AG04449 (cell line): ENCODE measurements at regions not wholly inside any gene's neighbourhood (a gene's known extent, or its start where the extent isn't known, plus 50 kb on each side); places are given as distances from the start of the nearest gene placed in this dataset.

Experiments
- CTCF ChIA-PET: fragments of 350-600 bp; formaldehyde crosslinking; extraction: SDS; loops from one replicate; lab custom pipeline; 2021; ENCODE audit warnings: antibody characterized with exemption; lab: Yijun Ruan, JAX
- POLR2A ChIA-PET: fragments of 400-600, 350-600 bp; formaldehyde crosslinking; extraction: SDS; loops from one replicate; lab custom pipeline; 2020; ENCODE audit warnings: antibody characterized with exemption, inconsistent platforms; lab: Yijun Ruan, JAX
- DNase-seq: peaks from one replicate; pipeline ENCODE4 v3.0.0-alpha.2; 2010; ENCODE audit warnings: low read depth, low spot score
- H3K4me3 ChIP-seq: 2 replicates; pipeline ENCODE4 v1.5.1; 2011; ENCODE audit warnings: low read depth, mild to moderate bottlenecking, control low read depth, low read length
- TF ChIP-seq, protein P1 (sequence below): IDR thresholded peaks from one replicate; pipeline ENCODE4 v1.5.1; 2011; ENCODE audit warnings: mild to moderate bottlenecking, moderate library complexity, low read length, control low read depth, inconsistent platforms; ENCODE audit not compliant: insufficient read depth; ENCODE audit errors: missing control alignments

DNA sequence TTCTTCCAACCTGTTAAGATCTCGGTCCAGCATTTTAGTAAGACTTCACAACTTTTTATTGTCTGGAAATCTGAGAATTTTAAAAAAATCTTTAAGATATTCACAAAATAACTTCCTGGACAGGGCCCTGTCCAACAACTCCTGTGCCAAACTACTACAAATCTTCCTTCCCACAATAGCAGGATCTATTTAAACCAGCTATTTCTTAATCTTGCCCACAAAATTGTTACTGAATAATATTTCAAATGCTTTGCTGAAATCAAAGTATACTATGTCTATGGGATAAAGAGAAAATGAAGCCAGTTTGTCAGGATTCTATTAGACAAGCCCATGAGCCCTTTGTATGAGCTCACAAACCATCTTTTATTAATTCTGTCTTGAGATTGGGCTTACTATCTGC lies 104.1 kb upstream of the DDIT4L start:
- TF ChIP-seq, protein P1, sequence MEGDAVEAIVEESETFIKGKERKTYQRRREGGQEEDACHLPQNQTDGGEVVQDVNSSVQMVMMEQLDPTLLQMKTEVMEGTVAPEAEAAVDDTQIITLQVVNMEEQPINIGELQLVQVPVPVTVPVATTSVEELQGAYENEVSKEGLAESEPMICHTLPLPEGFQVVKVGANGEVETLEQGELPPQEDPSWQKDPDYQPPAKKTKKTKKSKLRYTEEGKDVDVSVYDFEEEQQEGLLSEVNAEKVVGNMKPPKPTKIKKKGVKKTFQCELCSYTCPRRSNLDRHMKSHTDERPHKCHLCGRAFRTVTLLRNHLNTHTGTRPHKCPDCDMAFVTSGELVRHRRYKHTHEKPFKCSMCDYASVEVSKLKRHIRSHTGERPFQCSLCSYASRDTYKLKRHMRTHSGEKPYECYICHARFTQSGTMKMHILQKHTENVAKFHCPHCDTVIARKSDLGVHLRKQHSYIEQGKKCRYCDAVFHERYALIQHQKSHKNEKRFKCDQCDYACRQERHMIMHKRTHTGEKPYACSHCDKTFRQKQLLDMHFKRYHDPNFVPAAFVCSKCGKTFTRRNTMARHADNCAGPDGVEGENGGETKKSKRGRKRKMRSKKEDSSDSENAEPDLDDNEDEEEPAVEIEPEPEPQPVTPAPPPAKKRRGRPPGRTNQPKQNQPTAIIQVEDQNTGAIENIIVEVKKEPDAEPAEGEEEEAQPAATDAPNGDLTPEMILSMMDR: no peak
- DNase-seq: peak; percentile 9
- no peak overlapping the region for H3K4me3 ChIP-seq
- ChIA-PET CTCF (no interaction called here), POLR2A (no interaction called here)

- ChIA-PET CTCF (no interaction called here), POLR2A (no interaction called here)
- no peak overlapping the region for H3K4me3 ChIP-seq
- DNase-seq: no peak
- TF ChIP-seq, protein P1: no peak
These were observed 100.3 kb upstream of the DDIT4L start for GRCh38 chr4:100290585-100290984.

DNA sequence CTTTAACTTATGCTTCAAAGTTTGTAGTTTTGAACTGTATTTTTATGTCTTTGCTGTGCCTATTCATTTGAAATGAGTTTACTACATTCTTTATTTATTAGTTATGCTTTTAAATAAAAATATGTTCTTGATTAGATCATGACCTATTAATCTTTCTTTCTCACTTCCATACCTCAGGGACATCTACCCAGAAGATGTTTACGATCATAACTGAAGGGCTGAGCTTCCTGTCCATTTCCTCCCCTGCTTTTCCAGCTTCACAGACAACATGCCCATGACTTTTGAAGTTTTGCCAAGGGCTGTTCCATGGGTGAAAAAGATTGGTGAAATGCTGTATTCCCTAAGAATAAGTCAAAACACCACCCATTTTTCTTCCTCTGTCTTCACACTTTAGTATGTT lies 99.7 kb upstream of the DDIT4L start:
- no peak overlapping the region for H3K4me3 ChIP-seq
- TF ChIP-seq, protein P1: no peak
- CTCF ChIA-PET: no interaction called here
- DNase-seq: no peak
- POLR2A ChIA-PET: no interaction called here

DNA sequence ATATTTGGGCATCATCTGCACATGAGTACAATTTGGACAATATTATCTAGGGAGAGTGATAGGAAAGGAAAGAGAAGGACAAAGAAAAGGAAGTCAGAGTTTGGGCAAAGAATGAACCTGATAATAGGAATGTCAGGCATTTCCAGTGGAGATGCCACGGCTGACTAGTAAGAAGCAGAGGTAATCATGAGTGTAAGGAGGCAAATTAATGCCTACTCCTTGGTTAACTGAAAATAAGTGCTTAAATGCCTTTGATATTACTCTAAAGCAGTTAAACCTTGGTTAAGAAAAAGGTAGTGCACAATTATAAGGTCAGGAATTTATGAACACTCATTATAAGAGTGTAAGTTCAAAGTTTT lies 99.2 kb upstream of the DDIT4L start:
- H3K4me3 ChIP-seq: no peak overlapping the region
- no peak for DNase-seq
- ChIA-PET CTCF (no interaction called here), POLR2A (no interaction called here)
- TF ChIP-seq, protein P1: no peak

GRCh38 chr4:100288811-100289529 lies 98.7 kb upstream of the DDIT4L start:
- POLR2A ChIA-PET: no interaction called here
- DNase-seq: no peak
- H3K4me3 ChIP-seq: no peak overlapping the region
- TF ChIP-seq, protein P1: no peak
- CTCF ChIA-PET: no interaction called here

DNA sequence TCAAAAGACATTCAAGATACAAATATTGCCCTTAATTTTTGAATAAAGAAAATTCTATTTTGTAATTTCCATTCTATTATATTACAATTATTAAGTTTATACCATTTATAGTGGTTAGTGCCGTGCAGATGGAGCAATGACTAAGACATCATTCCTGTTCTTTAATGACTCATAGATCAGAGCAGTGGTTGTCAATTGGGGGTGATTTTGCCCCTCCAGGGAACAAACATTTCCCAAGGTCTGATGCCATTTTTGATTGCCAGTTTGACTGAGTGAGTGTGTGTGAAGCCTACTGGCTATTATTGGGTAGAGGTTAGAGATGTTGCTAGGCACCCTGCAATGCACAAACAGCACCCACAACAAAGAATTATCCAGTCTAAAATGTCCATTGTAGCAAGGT lies 97.9 kb upstream of the DDIT4L start:
- TF ChIP-seq, protein P1: no peak
- ChIA-PET POLR2A (no interaction called here), CTCF (no interaction called here)
- no peak for DNase-seq
- no peak overlapping the region for H3K4me3 ChIP-seq
